Uterus (tissue), 3 donors: ENCODE measurements at regions not wholly inside any gene's neighbourhood (a gene's known extent, or its start where the extent isn't known, plus 50 kb on each side); places are given as distances from the start of the nearest gene placed in this dataset.

Experiments
- DNase-seq, 2 donors: peaks; one replicate each; pipeline ENCODE4 v3.0.0-alpha.2; 2019 to 2020
- H3K27ac ChIP-seq, 2 donors: fragments of 200-600 bp; sonication (generic); 1 replicate in 1 of 2; 2 replicates in 1 of 2; pipeline ENCODE4 v1.5.1; 2016 to 2018
- H3K27me3 ChIP-seq, 2 donors: fragments of 200-600 bp; sonication (generic); one replicate each; pipeline ENCODE4 v1.5.1; 2018 to 2019; ENCODE audit warnings: control low read depth in 1 of 2
- H3K36me3 ChIP-seq, 2 donors: fragments of 200-600 bp; sonication (generic); one replicate each; pipeline ENCODE4 v1.5.1; 2019; ENCODE audit warnings: control low read depth in 1 of 2
- H3K4me1 ChIP-seq, 2 donors: fragments of 200-600 bp; sonication (generic); one replicate each; pipeline ENCODE4 v1.5.1; 2018 to 2019; ENCODE audit warnings: control low read depth in 1 of 2
- H3K4me3 ChIP-seq, 2 donors: fragments of 200-600 bp; sonication (generic); 1 replicate in 1 of 2; 2 replicates in 1 of 2; pipeline ENCODE4 v1.5.1; 2018 to 2019; ENCODE audit warnings: mild to moderate bottlenecking in 1 of 2
- H3K9me3 ChIP-seq, 2 donors: fragments of 200-600 bp; sonication (generic); one replicate each; pipeline ENCODE4 v1.5.1; 2019; ENCODE audit warnings: control low read depth in 1 of 2
- POLR2A ChIP-seq, 2 donors: fragments of 450-650 bp; IDR thresholded peaks; one replicate each; pipeline ENCODE4 v1.6.1; 2016; ENCODE audit warnings: antibody characterized with exemption in 2 of 2, mild to moderate bottlenecking in 1 of 2, moderate library complexity in 1 of 2
- intact Hi-C: fragments of 100-400 bp; cut with DNase I; formaldehyde crosslinking; loops from one replicate; pipeline ENCODE4 v1.15.1; 2023; ENCODE audit warnings: low total_unique reads
- TF ChIP-seq, protein P1 (sequence below), 4 experiments: fragments of 200-600 bp in 2 of 4; fragments of 450-650 bp in 2 of 4; sonication (generic) in 2 of 4; IDR thresholded peaks; one replicate each; pipeline ENCODE4 v1.5.1; 2016 to 2019; ENCODE audit warnings: antibody characterized with exemption in 4 of 4, mild to moderate bottlenecking in 2 of 4, moderate library complexity in 1 of 4
- donor health status: DM: yes; HTN: yes; CAD: no.

DNA sequence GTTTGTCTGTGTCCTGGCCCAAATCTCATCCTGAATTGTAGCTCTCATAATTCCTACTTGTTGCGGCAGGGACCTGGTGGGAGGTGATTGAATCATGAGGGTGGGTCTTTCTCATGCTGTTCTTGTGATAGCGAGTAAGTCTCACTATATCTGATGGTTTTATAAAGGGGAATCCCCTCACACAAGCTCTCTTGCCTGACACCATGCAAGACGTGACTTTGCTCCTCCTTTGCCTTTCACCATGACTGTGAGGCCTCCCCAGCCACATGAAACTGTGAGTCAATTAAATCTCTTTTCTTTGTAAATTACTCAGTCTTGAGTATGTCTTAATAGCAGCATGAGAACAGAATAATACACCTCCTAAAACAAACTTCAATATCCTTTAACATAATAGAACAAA, 1065.6 kb downstream of the PLA2G4A start:
- DNase-seq: no peak
- H3K27ac ChIP-seq: no peak overlapping the region
- no peaks in the 10 kb centered on the region for H3K4me1 ChIP-seq
- H3K27me3 ChIP-seq: no peaks in the 10 kb centered on the region
- H3K9me3 ChIP-seq: no peaks in the 10 kb centered on the region
- TF ChIP-seq, protein P1, sequence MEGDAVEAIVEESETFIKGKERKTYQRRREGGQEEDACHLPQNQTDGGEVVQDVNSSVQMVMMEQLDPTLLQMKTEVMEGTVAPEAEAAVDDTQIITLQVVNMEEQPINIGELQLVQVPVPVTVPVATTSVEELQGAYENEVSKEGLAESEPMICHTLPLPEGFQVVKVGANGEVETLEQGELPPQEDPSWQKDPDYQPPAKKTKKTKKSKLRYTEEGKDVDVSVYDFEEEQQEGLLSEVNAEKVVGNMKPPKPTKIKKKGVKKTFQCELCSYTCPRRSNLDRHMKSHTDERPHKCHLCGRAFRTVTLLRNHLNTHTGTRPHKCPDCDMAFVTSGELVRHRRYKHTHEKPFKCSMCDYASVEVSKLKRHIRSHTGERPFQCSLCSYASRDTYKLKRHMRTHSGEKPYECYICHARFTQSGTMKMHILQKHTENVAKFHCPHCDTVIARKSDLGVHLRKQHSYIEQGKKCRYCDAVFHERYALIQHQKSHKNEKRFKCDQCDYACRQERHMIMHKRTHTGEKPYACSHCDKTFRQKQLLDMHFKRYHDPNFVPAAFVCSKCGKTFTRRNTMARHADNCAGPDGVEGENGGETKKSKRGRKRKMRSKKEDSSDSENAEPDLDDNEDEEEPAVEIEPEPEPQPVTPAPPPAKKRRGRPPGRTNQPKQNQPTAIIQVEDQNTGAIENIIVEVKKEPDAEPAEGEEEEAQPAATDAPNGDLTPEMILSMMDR (IDR thresholded peaks at IDR 0.05): no peak
- TF ChIP-seq POLR2A (IDR thresholded peaks at IDR 0.05): no peak
- no peaks in the 10 kb centered on the region for H3K36me3 ChIP-seq
- intact Hi-C loops: no loop called here
- H3K4me3 ChIP-seq: no peak overlapping the region

GRCh38 chr1:187903223-187903622, 1074.5 kb downstream of the PLA2G4A start:
- intact Hi-C loops: no loop called here
- Histone ChIP-seq H3K36me3 (no peaks in the 10 kb centered on the region), H3K4me3 (no peak overlapping the region), H3K4me1 (no peaks in the 10 kb centered on the region), H3K27me3 (no peaks in the 10 kb centered on the region), H3K9me3 (no peaks in the 10 kb centered on the region), H3K27ac (no peak overlapping the region)
- TF ChIP-seq, protein P1 (IDR thresholded peaks at IDR 0.05): no peak
- no peak for TF ChIP-seq POLR2A (IDR thresholded peaks at IDR 0.05)
- no peak for DNase-seq

DNA sequence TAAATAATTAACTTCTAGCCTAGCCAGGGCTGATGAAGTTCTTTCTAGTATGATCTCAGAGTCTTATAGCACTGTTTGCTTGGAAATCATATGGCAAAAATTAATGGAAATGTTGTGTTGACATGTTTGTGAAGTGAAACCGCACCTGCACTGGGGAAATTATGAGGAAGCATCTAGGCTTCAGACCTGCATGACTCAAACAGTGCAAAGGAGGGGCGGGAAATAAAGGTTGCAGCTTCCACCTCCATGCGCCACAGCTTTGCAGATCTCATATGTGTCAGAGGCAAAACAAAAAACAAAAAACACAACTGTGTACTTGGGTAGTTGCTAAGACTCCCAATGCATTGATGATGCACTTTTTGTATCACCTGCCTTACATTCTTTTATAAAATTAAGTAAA, 1080.6 kb downstream of the PLA2G4A start:
- no peak for DNase-seq
- no peak for TF ChIP-seq POLR2A (IDR thresholded peaks at IDR 0.05)
- TF ChIP-seq, protein P1 (IDR thresholded peaks at IDR 0.05): no peak
- intact Hi-C loops: no loop called here

DNA sequence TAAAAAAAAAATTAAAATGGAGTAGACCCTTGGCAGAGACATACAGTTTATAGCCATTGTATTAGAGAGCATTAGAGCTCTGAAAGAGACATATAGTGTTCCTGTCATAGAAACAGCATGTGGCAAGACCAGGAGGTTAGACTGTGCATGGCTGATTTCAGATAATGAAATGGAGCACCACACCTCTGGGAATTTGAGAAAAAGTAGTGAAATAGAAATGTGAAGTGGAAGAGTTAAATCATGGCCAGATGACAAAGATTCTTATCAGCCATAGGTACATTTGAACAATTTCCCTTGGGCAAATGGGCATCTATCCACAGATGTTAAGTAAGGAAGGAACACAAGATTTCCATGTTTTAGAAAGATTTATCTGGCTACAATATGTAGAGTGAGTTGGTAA, 1083.1 kb downstream of the PLA2G4A start:
- no peak overlapping the region for H3K27ac ChIP-seq
- H3K9me3 ChIP-seq: no peaks in the 10 kb centered on the region
- H3K4me1 ChIP-seq: no peaks in the 10 kb centered on the region
- H3K27me3 ChIP-seq: no peaks in the 10 kb centered on the region
- H3K4me3 ChIP-seq: no peak overlapping the region
- TF ChIP-seq, protein P1 (IDR thresholded peaks at IDR 0.05): no peak
- no peak for TF ChIP-seq POLR2A (IDR thresholded peaks at IDR 0.05)
- intact Hi-C loops: no loop called here
- no peaks in the 10 kb centered on the region for H3K36me3 ChIP-seq
- no peak for DNase-seq

More for the DNA sequence above, 1080.6 kb downstream of the PLA2G4A start:
- Histone ChIP-seq H3K4me3 (no peak overlapping the region), H3K9me3 (no peaks in the 10 kb centered on the region), H3K27ac (no peak overlapping the region), H3K4me1 (no peaks in the 10 kb centered on the region), H3K27me3 (no peaks in the 10 kb centered on the region), H3K36me3 (no peaks in the 10 kb centered on the region)

DNA sequence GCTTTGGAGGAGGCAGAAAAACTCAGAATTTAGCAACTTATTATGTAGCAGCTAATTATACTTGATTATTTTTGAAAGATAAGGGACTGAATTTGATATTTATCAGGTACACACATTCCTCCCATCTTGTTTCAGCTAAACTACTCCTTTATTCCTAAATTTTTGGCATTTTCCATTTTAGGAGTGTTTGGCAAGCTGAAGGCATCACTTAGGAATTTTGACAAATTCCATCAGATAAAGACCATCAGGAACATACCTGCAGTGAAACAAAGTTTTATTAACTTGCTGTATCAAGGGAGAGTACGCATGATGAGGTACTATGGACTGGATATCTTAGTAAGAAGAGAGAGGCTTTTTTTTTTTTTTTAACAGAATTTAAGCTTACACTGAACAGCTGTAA, 1092.2 kb downstream of the PLA2G4A start:
- Histone ChIP-seq H3K27ac (no peak overlapping the region), H3K27me3 (no peaks in the 10 kb centered on the region)
- intact Hi-C loops: no loop called here

More for the DNA sequence above, 1092.2 kb downstream of the PLA2G4A start:
- TF ChIP-seq, protein P1 (IDR thresholded peaks at IDR 0.05): no peak
- TF ChIP-seq POLR2A (IDR thresholded peaks at IDR 0.05): no peak
- DNase-seq: no peak
- Histone ChIP-seq H3K36me3 (no peaks in the 10 kb centered on the region), H3K4me3 (no peak overlapping the region), H3K4me1 (no peaks in the 10 kb centered on the region), H3K9me3 (no peaks in the 10 kb centered on the region)
